GM12891 (cell line): ENCODE measurements at regions not wholly inside any gene's neighbourhood (a gene's known extent, or its start where the extent isn't known, plus 50 kb on each side); places are given as distances from the start of the nearest gene placed in this dataset.

Source experiments
- POLR2A ChIP-seq: IDR thresholded peaks from 2 replicates; pipeline ENCODE4 v1.6.1; 2011; ENCODE audit warnings: low read depth, low read length, control low read depth
- POLR2AphosphoS5 ChIP-seq: IDR thresholded peaks from 2 replicates; pipeline ENCODE4 v1.6.1; 2011; ENCODE audit warnings: low read depth, low read length, control low read depth
- SPI1 ChIP-seq: IDR thresholded peaks from 2 replicates; pipeline ENCODE4 v1.6.1; 2011; ENCODE audit warnings: low read depth, low read length, control low read depth
- TAF1 ChIP-seq: IDR thresholded peaks from 2 replicates; pipeline ENCODE4 v1.6.1; 2011; ENCODE audit warnings: low read depth, low read length, control low read depth

- TF ChIP-seq POLR2A: no peak
- TF ChIP-seq TAF1: no peak
- TF ChIP-seq POLR2AphosphoS5: no peak
- TF ChIP-seq SPI1: no peak
These were observed 672.0 kb downstream of the RFPL4B start for GRCh38 chr6:113019176-113019575.
